Neural progenitor cell (in vitro differentiated cells): ENCODE measurements at regions not wholly inside any gene's neighbourhood (a gene's known extent, or its start where the extent isn't known, plus 50 kb on each side); places are given as distances from the start of the nearest gene placed in this dataset.

Source experiments
- DNase-seq: peaks from one replicate; pipeline ENCODE4 v3.0.0-alpha.2; 2016; ENCODE audit warnings: low spot score
- H2AFZ ChIP-seq: fragments of 200-600 bp; sonication (generic); replicated peaks from 2 replicates; pipeline ENCODE4 v1.6.1; 2016; ENCODE audit warnings: antibody characterized with exemption
- H3F3A ChIP-seq: fragments of 200-600 bp; sonication (generic); 2 replicates; pipeline ENCODE4 v1.6.1; 2016; ENCODE audit warnings: antibody characterized with exemption, low read depth
- H3K27ac ChIP-seq: fragments of 200-600 bp; sonication (generic); 2 replicates; pipeline ENCODE4 v1.5.1; 2016; ENCODE audit warnings: mild to moderate bottlenecking
- H3K27me3 ChIP-seq: fragments of 200-600 bp; sonication (generic); 2 replicates; pipeline ENCODE4 v1.6.1; 2016; ENCODE audit warnings: mild to moderate bottlenecking, moderate library complexity
- H3K36me3 ChIP-seq: fragments of 200-600 bp; sonication (generic); 2 replicates; pipeline ENCODE4 v1.5.1; 2016
- H3K4me1 ChIP-seq: fragments of 200-600 bp; sonication (generic); 2 replicates; pipeline ENCODE4 v1.6.1; 2016; ENCODE audit warnings: mixed run types
- H3K4me2 ChIP-seq: fragments of 200-600 bp; sonication (generic); 2 replicates; pipeline ENCODE4 v1.6.1; 2016
- H3K4me3 ChIP-seq: fragments of 200-600 bp; sonication (generic); 2 replicates; pipeline ENCODE4 v1.5.1; 2016
- H3K79me2 ChIP-seq: fragments of 200-600 bp; sonication (generic); 2 replicates; pipeline ENCODE4 v1.6.1; 2016; ENCODE audit warnings: low read depth
- H3K9ac ChIP-seq: fragments of 200-600 bp; sonication (generic); 2 replicates; pipeline ENCODE4 v1.6.1; 2016
- H3K9me3 ChIP-seq: fragments of 200-600 bp; sonication (generic); 2 replicates; pipeline ENCODE4 v1.5.1; 2016; ENCODE audit warnings: low read depth
- H4K20me1 ChIP-seq: fragments of 200-600 bp; sonication (generic); 2 replicates; pipeline ENCODE4 v1.6.1; 2016; ENCODE audit warnings: low read depth
- H3K27ac Mint-ChIP-seq: 3 replicates; pipeline ENCODE4 v1.8.0; 2021; ENCODE audit warnings: mixed read lengths
- H3K27me3 Mint-ChIP-seq: 2 replicates; pipeline ENCODE4 v1.8.0; 2022; ENCODE audit warnings: low read depth, mild to moderate bottlenecking, inconsistent platforms, moderate library complexity, mixed read lengths; ENCODE audit not compliant: insufficient read depth
- H3K36me3 Mint-ChIP-seq: 3 replicates; pipeline ENCODE4 v1.8.0; 2021; ENCODE audit warnings: mixed read lengths
- H3K4me1 Mint-ChIP-seq: 3 replicates; pipeline ENCODE4 v1.8.0; 2021; ENCODE audit warnings: mixed read lengths
- H3K4me3 Mint-ChIP-seq: 3 replicates; pipeline ENCODE4 v1.8.0; 2021; ENCODE audit warnings: mild to moderate bottlenecking, moderate library complexity, mixed read lengths
- H3K9me3 Mint-ChIP-seq: 3 replicates; pipeline ENCODE4 v1.8.0; 2020; ENCODE audit warnings: mixed read lengths
- CTCF ChIP-seq: fragments of 200-600 bp; sonication (generic); IDR thresholded peaks from 2 replicates; pipeline ENCODE4 v1.5.1; 2017; ENCODE audit warnings: antibody characterized with exemption, mild to moderate bottlenecking
- EZH2 ChIP-seq: fragments of 200-600 bp; sonication (generic); IDR thresholded peaks from 2 replicates; pipeline ENCODE4 v1.6.1; 2017; ENCODE audit warnings: antibody characterized with exemption, mild to moderate bottlenecking, moderate library complexity
- EZH2phosphoT487 ChIP-seq: fragments of 200-600 bp; sonication (generic); IDR thresholded peaks from 2 replicates; pipeline ENCODE4 v1.6.1; 2017; ENCODE audit warnings: antibody characterized with exemption

DNA sequence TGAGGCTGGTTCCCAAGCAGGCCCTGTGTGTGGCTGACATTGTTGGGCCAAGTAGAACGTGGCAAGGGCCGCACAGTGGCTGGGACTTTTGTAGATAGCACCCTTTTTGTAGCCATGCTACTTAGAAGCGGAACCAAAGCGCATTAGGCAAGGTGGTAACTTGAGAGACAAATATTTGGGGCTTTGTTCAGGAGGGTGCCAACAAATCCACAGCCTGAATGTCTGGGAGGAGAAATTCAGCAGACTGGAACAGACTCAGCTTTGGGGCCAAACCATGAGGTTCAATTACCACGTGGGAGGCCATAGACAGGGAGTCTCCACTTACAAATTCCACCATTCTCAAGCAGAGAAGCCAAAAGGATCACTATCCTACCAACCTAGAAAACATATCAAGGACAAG is 183.7 kb downstream of the RGS9 start:
- H3K36me3 Mint-ChIP-seq = no peaks in the 10 kb centered on the region
- H3K4me1 Mint-ChIP-seq = peaks cover 12% of the 10 kb centered on the region

DNA sequence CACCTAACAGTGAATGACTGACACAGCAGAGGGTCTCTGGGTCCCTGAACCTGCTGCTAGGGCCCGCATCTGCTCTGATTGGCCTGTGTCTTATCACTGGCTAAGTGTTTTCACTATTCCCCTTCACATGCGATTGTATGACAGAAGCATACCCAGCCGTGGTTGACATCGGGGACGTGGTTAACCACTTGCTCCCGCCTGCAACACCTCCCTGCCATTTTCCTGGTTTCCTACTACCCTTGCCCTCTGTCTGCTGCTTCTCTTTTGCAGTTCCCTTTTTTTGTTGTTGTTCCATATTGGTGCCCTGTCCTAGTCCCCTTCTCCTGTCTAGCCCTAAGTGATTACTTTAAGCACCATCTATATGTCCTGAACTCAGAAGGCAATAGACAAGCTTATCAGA is 177.0 kb downstream of the RGS9 start:
- no peaks in the 10 kb centered on the region for H3K27me3 ChIP-seq
- H3F3A ChIP-seq = no peaks in the 10 kb centered on the region
- no peaks in the 10 kb centered on the region for H3K9me3 ChIP-seq
- no peak for DNase-seq
- H3K4me3 ChIP-seq = no peak overlapping the region
- Mint-ChIP-seq H3K27me3 (peaks cover 9% of the 10 kb centered on the region), H3K36me3 (no peaks in the 10 kb centered on the region), H3K4me1 (peaks cover 20% of the 10 kb centered on the region), H3K4me3 (no peak overlapping the region), H3K9me3 (peaks cover 3% of the 10 kb centered on the region), H3K27ac (no peak overlapping the region)
- no peaks in the 10 kb centered on the region for H3K79me2 ChIP-seq
- peaks cover 7% of the 10 kb centered on the region for H3K4me1 ChIP-seq
- no peak overlapping the region for H2AFZ ChIP-seq
- H3K9ac ChIP-seq = no peak overlapping the region
- no peak for TF ChIP-seq CTCF
- no peak for TF ChIP-seq EZH2
- TF ChIP-seq EZH2phosphoT487 = no peak
- H4K20me1 ChIP-seq = no peaks in the 10 kb centered on the region
- no peak overlapping the region for H3K4me2 ChIP-seq
- H3K36me3 ChIP-seq = no peaks in the 10 kb centered on the region
- no peak overlapping the region for H3K27ac ChIP-seq

More for the DNA sequence above, 183.7 kb downstream of the RGS9 start:
- no peak overlapping the region for H3K4me3 Mint-ChIP-seq
- no peak overlapping the region for H3K27ac ChIP-seq
- peaks cover 11% of the 10 kb centered on the region for H3K9me3 Mint-ChIP-seq
- no peaks in the 10 kb centered on the region for H3K36me3 ChIP-seq
- no peaks in the 10 kb centered on the region for H4K20me1 ChIP-seq
- H3K79me2 ChIP-seq = no peaks in the 10 kb centered on the region
- no peak overlapping the region for H3K27ac Mint-ChIP-seq
- H2AFZ ChIP-seq = no peak overlapping the region
- H3K27me3 ChIP-seq = no peaks in the 10 kb centered on the region
- no peak overlapping the region for H3K9ac ChIP-seq
- H3K4me1 ChIP-seq = no peaks in the 10 kb centered on the region
- H3K4me3 ChIP-seq = no peak overlapping the region
- H3K9me3 ChIP-seq = no peaks in the 10 kb centered on the region
- no peak overlapping the region for H3K4me2 ChIP-seq
- H3K27me3 Mint-ChIP-seq = peaks cover 5% of the 10 kb centered on the region
- TF ChIP-seq EZH2 = no peak
- TF ChIP-seq EZH2phosphoT487 = no peak
- TF ChIP-seq CTCF = no peak
- no peak for DNase-seq
- no peaks in the 10 kb centered on the region for H3F3A ChIP-seq

DNA sequence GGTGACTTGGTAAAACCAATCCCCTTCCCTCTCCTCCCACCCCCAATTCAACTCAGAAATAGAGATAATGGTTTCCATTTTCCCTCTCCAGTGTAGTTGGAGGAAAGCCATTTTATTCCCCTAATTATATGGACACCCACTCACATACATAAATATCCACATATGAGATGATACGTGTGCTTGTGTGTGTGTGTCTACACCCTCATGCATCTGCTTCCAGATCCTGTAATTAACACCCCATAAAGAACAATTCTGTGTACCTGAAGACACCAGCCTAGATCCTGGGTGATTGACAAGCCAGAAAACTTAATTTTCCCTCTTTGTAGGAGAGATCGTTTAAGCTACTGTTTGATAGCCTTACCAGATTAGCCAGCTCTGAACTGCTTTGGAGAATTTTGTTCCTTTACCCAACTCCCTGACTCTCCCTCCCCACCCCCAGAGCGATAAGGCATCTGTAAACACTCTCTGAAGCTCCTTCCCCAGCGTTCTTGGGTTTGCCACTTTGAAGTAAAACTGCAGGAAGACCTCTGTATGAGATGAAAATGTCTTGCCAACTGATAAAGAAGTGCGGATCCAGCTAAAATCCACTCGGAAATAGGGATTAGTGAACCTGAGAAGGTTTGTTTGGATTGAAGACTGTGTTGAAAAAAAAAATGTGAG is 175.7 kb downstream of the RGS9 start:
- no peaks in the 10 kb centered on the region for H3F3A ChIP-seq
- H3K27me3 ChIP-seq = no peaks in the 10 kb centered on the region
- TF ChIP-seq EZH2 = no peak
- TF ChIP-seq EZH2phosphoT487 = no peak
- TF ChIP-seq CTCF = no peak
- no peak overlapping the region for H3K4me3 ChIP-seq
- no peak overlapping the region for H3K4me3 Mint-ChIP-seq
- H3K4me1 ChIP-seq = peaks cover 7% of the 10 kb centered on the region
- H3K27ac Mint-ChIP-seq = peak overlapping the region; percentile 68
- no peaks in the 10 kb centered on the region for H4K20me1 ChIP-seq
- H3K27me3 Mint-ChIP-seq = peaks cover 10% of the 10 kb centered on the region
- no peaks in the 10 kb centered on the region for H3K79me2 ChIP-seq
- no peaks in the 10 kb centered on the region for H3K9me3 ChIP-seq
- no peak overlapping the region for H3K9ac ChIP-seq
- H3K4me1 Mint-ChIP-seq = peaks cover 20% of the 10 kb centered on the region
- peaks cover 3% of the 10 kb centered on the region for H3K9me3 Mint-ChIP-seq
- H2AFZ ChIP-seq = no peak overlapping the region
- no peak for DNase-seq
- no peak overlapping the region for H3K27ac ChIP-seq
- H3K36me3 ChIP-seq = no peaks in the 10 kb centered on the region
- no peaks in the 10 kb centered on the region for H3K36me3 Mint-ChIP-seq
- no peak overlapping the region for H3K4me2 ChIP-seq
